ENCODE measurements at regions not wholly inside any gene's neighbourhood (a gene's known extent, or its start where the extent isn't known, plus 50 kb on each side); places are given as distances from the start of the nearest gene placed in this dataset.

GRCh38 chr2:18125303-18125702 lies 246.8 kb downstream of the KCNS3 start (continued):
- TF ChIP-seq EP300 (IDR thresholded peaks at IDR 0.05; ENCODE audit: borderline replicate concordance in 1 of 2, low read depth in 2 of 2, low read length in 2 of 2) (no peak), USF2 (IDR thresholded peaks at IDR 0.05; ENCODE audit: low read length) (no peak), TEAD4 (IDR thresholded peaks at IDR 0.05; ENCODE audit: low read depth, low read length) (no peak), RAD21 (IDR thresholded peaks at IDR 0.05 in 1 of 2, conservative IDR thresholded peaks at IDR 0.05 in 1 of 2; ENCODE audit: low read depth in 2 of 2, low read length in 2 of 2) (no peak), SP2 (IDR thresholded peaks at IDR 0.05; ENCODE audit: low read length) (no peak), RNF2 (IDR thresholded peaks at IDR 0.05; ENCODE audit: borderline replicate concordance, low read depth, low read length, missing control alignments, poor library complexity, severe bottlenecking) (no peak)
